Gastrocnemius medialis (tissue), 4 donors: ENCODE measurements at regions not wholly inside any gene's neighbourhood (a gene's known extent, or its start where the extent isn't known, plus 50 kb on each side); places are given as distances from the start of the nearest gene placed in this dataset.
"Not testable (repeated sequence)": the region's sequence is repeated elsewhere in the genome, so short reads cannot be mapped to it uniquely, and the experiment has no call there.

ENCODE experiments used
- ATAC-seq, 2 donors: fragments of 150-250 bp; one replicate each; pipeline ENCODE4 v1.9.1; 2016
- DNase-seq, 2 donors: peaks; one replicate each; pipeline ENCODE4 v3.0.0-alpha.2; 2019
- H3K27ac ChIP-seq, 4 donors: fragments of 200-600 bp; sonication (generic); 1 replicate in 1 of 4; 2 replicates in 3 of 4; pipeline ENCODE4 v1.5.1; 2016 to 2018; ENCODE audit warnings: mild to moderate bottlenecking in 2 of 4, moderate library complexity in 1 of 4
- H3K27me3 ChIP-seq, 3 donors: fragments of 200-600 bp; sonication (generic) in 2 of 3; 1 replicate in 1 of 3; 2 replicates in 2 of 3; pipeline versions ENCODE4 v1.5.1 to v1.6.0; 2016 to 2019; ENCODE audit warnings: mild to moderate bottlenecking in 1 of 3, moderate library complexity in 1 of 3
- H3K36me3 ChIP-seq, 2 donors: fragments of 200-600 bp; sonication (generic) in 1 of 2; one replicate each; pipeline ENCODE4 v1.5.1; 2017 to 2018
- H3K4me1 ChIP-seq, 2 donors: fragments of 200-600 bp; sonication (generic) in 1 of 2; one replicate each; pipeline ENCODE4 v1.5.1; 2016 to 2017; ENCODE audit warnings: mild to moderate bottlenecking in 2 of 2
- H3K4me3 ChIP-seq, 4 donors: fragments of 200-600 bp; sonication (generic) in 3 of 4; 1 replicate in 1 of 4; 2 replicates in 3 of 4; pipeline ENCODE4 v1.5.1; 2016 to 2019; ENCODE audit warnings: mild to moderate bottlenecking in 2 of 4
- H3K9me3 ChIP-seq, 3 donors: fragments of 200-600 bp; sonication (generic) in 2 of 3; 1 replicate in 1 of 3; 2 replicates in 2 of 3; pipeline ENCODE4 v1.5.1; 2016 to 2019
- POLR2A ChIP-seq, 2 donors: fragments of 450-650 bp; IDR thresholded peaks; one replicate each; pipeline ENCODE4 v1.6.1; 2017; ENCODE audit warnings: antibody characterized with exemption in 2 of 2, mild to moderate bottlenecking in 2 of 2, moderate library complexity in 2 of 2
- in situ Hi-C, 4 donors: fragments of 200-750 bp; cut with MboI; loops; one replicate each; pipeline versions ENCODE4 v1.15.0 to v1.8.0; 2017; ENCODE audit warnings: low sequenced_read_pairs in 4 of 4
- intact Hi-C: fragments of 100-400 bp; cut with DNase I; formaldehyde crosslinking; loops from one replicate; pipeline ENCODE4 v1.15.1; 2023; ENCODE audit warnings: low total_unique reads
- TF ChIP-seq, protein P1 (sequence below), 5 experiments: fragments of 450-650 bp in 3 of 5; fragments of 200-600 bp in 2 of 5; sonication (generic) in 2 of 5; IDR thresholded peaks in 4 of 5; conservative IDR thresholded peaks in 1 of 5; 1 replicate in 4 of 5; 2 replicates in 1 of 5; pipeline ENCODE4 v1.5.1; 2016 to 2019; ENCODE audit warnings: antibody characterized with exemption in 5 of 5, mild to moderate bottlenecking in 3 of 5, moderate library complexity in 3 of 5

DNA sequence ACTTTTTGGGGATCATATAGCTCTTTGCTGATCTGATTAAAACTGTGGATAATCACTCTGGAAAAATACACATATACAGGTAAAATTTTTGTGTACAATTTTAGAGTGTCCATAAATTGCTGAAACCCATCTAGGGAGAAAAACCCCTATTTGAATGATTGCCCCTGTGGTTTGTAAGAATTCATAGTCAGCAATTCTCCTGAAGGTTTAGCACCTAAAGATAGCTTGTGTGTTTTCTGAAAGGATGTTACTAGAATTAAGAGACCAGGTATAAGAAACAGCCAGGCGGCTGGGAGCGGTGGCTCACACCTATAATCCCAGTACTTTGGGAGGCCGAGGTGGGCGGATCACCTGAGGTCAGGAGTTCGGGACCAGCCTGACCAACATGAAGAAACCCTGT, 106.8 kb upstream of the RAP2B start:
- H3K4me1 ChIP-seq: no peaks in the 10 kb centered on the region
- no peak overlapping the region for H3K27ac ChIP-seq
- DNase-seq (no peak), ATAC-seq (no peak)
- H3K4me3 ChIP-seq: no peak overlapping the region
- in situ Hi-C loops (no loop called here), intact Hi-C loops (no loop called here)
- no peak for TF ChIP-seq POLR2A (IDR thresholded peaks at IDR 0.05)
- TF ChIP-seq, protein P1, sequence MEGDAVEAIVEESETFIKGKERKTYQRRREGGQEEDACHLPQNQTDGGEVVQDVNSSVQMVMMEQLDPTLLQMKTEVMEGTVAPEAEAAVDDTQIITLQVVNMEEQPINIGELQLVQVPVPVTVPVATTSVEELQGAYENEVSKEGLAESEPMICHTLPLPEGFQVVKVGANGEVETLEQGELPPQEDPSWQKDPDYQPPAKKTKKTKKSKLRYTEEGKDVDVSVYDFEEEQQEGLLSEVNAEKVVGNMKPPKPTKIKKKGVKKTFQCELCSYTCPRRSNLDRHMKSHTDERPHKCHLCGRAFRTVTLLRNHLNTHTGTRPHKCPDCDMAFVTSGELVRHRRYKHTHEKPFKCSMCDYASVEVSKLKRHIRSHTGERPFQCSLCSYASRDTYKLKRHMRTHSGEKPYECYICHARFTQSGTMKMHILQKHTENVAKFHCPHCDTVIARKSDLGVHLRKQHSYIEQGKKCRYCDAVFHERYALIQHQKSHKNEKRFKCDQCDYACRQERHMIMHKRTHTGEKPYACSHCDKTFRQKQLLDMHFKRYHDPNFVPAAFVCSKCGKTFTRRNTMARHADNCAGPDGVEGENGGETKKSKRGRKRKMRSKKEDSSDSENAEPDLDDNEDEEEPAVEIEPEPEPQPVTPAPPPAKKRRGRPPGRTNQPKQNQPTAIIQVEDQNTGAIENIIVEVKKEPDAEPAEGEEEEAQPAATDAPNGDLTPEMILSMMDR (IDR thresholded peaks at IDR 0.05 in 4 of 5, conservative IDR thresholded peaks at IDR 0.05 in 1 of 5): no peak
- no peaks in the 10 kb centered on the region for H3K27me3 ChIP-seq
- no peaks in the 10 kb centered on the region for H3K9me3 ChIP-seq
- H3K36me3 ChIP-seq: no peaks in the 10 kb centered on the region

DNA sequence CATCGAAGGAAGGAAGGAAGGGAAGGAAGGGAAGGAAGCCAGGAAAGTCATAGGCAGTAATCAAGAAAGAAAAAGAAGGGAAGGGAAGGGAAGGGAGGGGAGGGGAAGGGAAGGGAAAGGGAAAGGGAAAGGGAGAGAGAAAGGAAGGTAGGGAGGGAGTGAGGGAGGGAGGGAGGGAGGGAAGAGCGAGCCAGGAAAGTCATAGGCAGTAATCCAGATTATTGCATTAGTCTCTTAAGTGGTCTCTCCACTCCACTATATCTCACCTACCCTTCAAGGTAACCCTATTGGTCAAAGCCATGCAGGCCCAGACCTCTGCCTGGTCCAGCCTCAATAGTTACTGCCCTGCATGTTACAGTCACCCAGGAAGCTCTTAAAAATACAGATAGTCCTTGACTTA, 106.2 kb upstream of the RAP2B start:
- TF ChIP-seq POLR2A (IDR thresholded peaks at IDR 0.05): no peak
- TF ChIP-seq, protein P1 (IDR thresholded peaks at IDR 0.05 in 4 of 5, conservative IDR thresholded peaks at IDR 0.05 in 1 of 5): no peak
- no peak for DNase-seq
- no peak overlapping the region for H3K27ac ChIP-seq
- H3K36me3 ChIP-seq: no peaks in the 10 kb centered on the region
- in situ Hi-C loops: no loop called here
- H3K4me1 ChIP-seq: no peaks in the 10 kb centered on the region
- H3K9me3 ChIP-seq: no peaks in the 10 kb centered on the region
- ATAC-seq: no peak
- intact Hi-C loops: no loop called here
- no peaks in the 10 kb centered on the region for H3K27me3 ChIP-seq
- no peak overlapping the region for H3K4me3 ChIP-seq

DNA sequence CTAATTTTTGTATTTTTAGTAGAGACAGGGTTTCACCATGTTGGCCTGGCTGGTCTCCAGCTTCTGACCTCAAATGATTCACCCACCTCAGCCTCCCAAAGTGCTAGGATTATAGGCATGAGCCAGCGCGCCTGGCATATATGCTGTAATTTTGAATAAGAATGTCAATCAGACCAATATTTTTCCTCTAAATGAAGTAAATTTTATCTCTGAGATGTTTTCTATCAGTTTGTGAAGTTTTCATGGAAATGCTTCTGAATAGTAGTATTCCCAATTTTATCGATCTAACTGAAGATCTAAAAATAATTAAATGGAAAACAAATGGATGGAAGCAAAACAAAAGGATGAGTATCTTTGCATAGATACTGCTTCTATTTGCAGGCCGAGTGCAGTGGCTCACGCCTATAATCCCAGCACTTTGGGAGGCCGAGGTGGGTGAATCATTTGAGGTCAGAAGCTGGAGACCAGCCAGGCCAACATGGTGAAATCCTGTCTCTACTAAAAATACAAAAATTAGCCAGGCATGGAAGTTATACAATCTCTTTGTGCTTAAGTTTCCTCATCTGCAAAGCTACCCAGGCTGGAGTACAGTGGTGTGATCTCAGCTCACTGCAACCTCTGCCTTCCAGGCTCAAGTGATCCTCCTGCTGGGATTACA, 103.9 kb upstream of the RAP2B start:
- H3K36me3 ChIP-seq, in situ Hi-C loops, H3K27ac ChIP-seq, H3K4me1 ChIP-seq, H3K4me3 ChIP-seq, H3K9me3 ChIP-seq, intact Hi-C loops, H3K27me3 ChIP-seq, ATAC-seq: not testable (repeated sequence)
- DNase-seq: peak in 1 of 2 donors; percentile 18

DNA sequence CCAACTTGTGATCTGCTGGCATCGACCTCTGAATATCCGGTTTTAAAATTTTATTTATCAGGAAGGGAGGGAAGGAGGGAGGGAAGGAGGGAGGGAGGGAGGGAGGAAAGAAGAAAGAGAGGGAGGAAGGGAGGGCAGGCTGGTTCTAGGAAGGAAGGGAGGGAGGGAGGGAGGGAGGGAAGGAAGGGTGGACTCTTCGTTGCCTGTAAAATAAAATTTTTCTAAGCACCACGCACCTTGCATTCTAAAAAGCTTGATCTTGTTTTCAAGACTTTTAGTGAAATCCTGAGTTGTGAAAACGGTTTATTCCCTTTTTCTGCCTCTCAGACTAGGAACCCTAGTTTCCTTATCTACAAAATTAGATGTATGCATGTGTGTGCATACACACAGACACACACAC, 101.7 kb upstream of the RAP2B start:
- intact Hi-C loops: no loop called here
- Histone ChIP-seq H3K27me3 (no peaks in the 10 kb centered on the region), H3K4me3 (no peak overlapping the region), H3K9me3 (no peaks in the 10 kb centered on the region), H3K27ac (no peak overlapping the region), H3K4me1 (no peaks in the 10 kb centered on the region), H3K36me3 (no peaks in the 10 kb centered on the region)
- in situ Hi-C loops: no loop called here
- ATAC-seq: no peak
- DNase-seq: no peak
- TF ChIP-seq POLR2A (IDR thresholded peaks at IDR 0.05): no peak
- TF ChIP-seq, protein P1 (IDR thresholded peaks at IDR 0.05 in 4 of 5, conservative IDR thresholded peaks at IDR 0.05 in 1 of 5): no peak

DNA sequence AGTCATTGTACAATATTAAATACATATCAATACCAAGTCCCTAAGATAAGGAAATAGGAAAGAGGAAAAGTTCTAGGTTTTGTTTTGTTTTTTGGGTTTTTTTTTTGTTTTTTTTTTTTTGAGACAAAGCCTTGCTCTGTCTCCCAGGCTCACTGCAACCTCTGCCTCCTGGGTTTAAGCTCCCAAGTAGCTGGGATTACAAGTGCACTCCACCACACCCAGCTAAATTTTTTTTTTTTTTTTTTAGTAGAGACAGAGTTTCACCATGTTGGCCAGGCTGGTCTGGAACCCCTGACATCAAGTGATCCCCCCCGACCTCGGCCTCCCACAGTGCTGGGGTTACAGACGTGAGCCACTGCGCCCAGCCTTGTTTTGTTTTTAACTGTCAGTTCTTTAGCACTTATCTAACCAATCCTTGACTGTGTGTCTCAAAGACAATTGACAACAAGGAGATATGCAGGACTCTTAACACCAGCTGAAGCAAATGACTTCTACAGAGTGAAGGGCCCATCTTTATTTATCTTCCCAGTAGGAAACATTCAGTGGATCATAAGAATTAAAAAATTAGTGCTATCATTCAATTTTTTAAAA, 100.0 kb upstream of the RAP2B start:
- Histone ChIP-seq H3K27ac (no peak overlapping the region), H3K4me3 (no peak overlapping the region), H3K27me3 (no peaks in the 10 kb centered on the region), H3K4me1 (no peaks in the 10 kb centered on the region), H3K9me3 (no peaks in the 10 kb centered on the region), H3K36me3 (no peaks in the 10 kb centered on the region)
- in situ Hi-C loops (no loop called here), intact Hi-C loops (no loop called here)
- no peak for TF ChIP-seq POLR2A (IDR thresholded peaks at IDR 0.05)
- TF ChIP-seq, protein P1 (IDR thresholded peaks at IDR 0.05 in 4 of 5, conservative IDR thresholded peaks at IDR 0.05 in 1 of 5): no peak
- DNase-seq: no peak
- no peak for ATAC-seq
